Middle frontal gyrus (tissue), 1 donor: ENCODE measurements at regions not wholly inside any gene's neighbourhood (a gene's known extent, or its start where the extent isn't known, plus 50 kb on each side); places are given as distances from the start of the nearest gene placed in this dataset.

Experiments used
- DNase-seq: peaks from one replicate; pipeline ENCODE4 v3.0.0-alpha.2; 2015; ENCODE audit warnings: low spot score; ENCODE audit errors: extremely low spot score

- DNase-seq, result no peak
Observed at GRCh38 chr10:85195596-85195995, 867.2 kb downstream of the CCSER2 start.

DNA sequence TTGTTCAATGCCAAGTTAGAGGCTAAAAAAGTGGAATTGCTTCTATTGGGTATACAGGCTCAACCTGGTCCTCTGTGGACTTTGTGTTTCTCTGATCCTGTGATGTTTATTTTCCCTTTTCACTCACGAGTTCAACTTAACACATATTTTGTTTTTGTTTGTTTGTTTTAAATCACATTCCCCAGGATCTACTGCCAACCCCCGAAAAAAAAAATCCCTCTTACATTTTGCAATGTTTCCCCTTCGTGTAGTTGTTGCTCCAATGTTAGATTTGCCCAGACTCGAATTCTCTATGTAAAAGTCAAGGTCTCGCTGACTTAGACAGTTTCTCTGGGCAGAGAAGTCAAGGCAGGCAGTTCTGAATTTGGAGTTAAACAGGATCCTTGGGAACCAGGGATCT, 876.4 kb downstream of the CCSER2 start:
- no peak for DNase-seq

GRCh38 chr10:85212526-85212925, 884.1 kb downstream of the CCSER2 start:
- DNase-seq, result no peak

GRCh38 chr10:85213493-85213892, 885.1 kb downstream of the CCSER2 start:
- no peak for DNase-seq

DNA sequence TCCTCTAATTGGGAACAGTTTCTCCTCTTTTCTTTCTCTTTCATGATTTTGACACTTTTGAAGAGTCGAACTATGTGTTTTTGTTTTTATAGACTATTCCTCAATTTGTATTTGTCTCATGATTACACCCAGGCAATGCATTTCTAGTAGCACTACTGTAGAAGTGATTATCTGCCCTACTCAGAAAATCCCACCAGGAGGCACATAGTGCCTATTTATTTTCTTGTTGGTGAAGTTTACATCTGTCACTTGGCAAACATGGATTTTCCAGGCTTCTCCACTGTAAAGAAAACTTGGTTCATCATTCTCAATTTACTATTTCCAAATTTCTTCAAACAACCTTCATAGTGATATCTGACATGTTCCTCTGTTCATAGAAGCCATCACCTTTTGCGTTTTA, 893.9 kb downstream of the CCSER2 start:
- no peak for DNase-seq

DNA sequence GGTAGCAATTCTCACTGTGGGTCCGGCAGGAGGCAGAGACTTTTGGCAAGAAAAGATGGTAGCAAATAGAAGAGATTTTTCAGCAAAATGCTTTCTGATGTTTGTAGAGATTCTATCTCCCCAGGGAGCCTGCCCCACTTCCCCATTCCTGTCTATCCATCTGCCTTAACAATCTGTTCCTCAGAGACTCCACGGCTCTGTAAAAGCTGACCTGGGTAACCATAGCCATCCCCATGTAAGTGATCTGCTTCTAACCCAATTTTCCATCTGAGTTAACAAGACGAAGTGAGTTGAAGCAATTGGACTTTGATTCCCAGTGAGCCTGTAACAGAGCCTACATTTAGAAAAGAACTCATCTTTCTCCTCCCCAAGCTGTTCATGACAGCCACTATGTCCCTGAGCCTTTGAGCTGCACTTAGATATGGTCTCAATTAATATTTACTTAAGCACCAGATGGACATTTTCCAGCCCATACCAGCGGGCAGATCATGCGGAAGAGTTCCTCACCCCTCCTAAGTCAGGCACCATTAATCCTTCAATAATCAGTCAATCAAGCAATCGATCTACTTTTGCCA, 896.1 kb downstream of the CCSER2 start:
- DNase-seq, result no peak

- no peak for DNase-seq
Observed at GRCh38 chr10:85225311-85225710, 896.9 kb downstream of the CCSER2 start.

DNA sequence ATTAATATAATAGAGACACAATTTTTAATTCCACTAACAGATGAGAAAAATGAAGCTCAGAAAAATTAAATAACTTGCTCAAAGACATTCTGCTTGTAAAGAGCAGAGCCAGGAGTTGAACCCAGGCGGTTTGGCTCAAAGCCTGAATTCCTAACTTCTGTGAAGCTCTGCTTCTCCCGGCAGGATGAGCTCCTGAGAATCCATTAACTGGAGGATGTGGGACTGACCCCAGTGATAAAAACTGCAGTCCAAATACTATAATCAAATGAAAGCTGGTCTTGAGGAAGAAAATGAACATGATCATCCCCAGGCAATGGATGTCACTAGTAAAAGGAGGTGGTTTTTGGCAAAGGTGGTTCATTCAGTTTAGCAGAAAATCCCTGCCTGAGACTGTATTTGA, 898.2 kb downstream of the CCSER2 start:
- no peak for DNase-seq

DNA sequence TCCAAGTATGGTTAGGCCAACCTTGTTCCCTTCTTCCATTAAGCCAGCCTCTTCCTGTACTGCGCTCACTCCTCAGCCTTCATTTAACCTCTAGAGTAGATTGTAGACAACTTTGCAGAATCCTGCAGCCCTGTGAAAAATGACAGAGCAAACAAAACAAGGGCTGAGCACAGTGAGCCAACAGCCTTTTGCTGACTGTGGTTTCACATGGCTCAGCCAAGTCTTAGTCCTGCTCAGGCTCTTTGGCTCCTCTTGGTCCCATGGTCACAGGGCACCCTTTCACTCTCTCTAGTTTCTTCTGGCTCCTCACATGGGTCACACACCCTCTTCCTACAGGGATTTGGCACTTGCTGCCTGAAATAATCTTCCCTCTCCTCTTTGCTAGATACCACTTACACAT, 900.3 kb downstream of the CCSER2 start:
- DNase-seq, result no peak

- DNase-seq, result no peak
Observed at GRCh38 chr10:85231534-85232270, 903.3 kb downstream of the CCSER2 start.

DNA sequence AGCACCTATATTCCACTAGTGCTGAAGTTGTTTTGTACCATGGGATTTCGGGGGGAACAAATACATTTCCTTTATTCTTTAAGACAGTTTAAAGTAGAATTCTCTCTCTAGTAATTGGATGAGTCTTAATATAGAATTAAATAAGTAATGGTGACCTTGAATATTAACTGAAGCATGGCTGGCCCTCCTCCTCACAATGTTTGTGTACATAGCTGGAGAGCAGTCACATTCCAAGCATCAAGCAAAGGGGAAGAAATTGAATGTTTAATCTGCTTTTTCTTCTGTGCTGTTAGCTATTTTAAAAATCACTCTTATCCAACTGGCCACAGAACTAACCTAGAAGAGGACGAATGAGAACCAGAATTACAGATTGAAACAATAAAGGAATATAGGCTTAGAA, 906.9 kb downstream of the CCSER2 start:
- DNase-seq, result no peak

DNA sequence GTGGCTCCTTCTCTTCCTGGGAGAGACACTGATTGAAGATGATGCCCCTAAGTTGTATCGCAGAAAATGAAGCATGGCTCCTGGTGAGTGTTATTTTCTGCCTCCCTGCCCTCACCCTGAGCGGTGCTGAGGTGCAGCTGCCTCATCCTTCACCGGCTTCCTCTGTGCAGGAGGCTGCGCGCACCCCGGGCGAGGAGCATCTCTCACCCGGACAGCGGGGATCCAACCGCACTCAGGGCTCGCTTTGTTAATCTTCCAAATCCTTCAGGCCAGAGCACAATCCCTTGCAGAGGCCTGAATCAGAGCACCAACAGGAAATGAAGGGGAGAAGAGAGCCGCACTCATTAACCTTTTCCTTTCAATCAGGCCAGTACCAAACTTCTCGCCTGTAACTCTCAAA, 910.3 kb downstream of the CCSER2 start:
- no peak for DNase-seq

- DNase-seq, result no peak
Observed at GRCh38 chr10:85250304-85250703, 921.9 kb downstream of the CCSER2 start.

GRCh38 chr10:85256481-85256880, 928.1 kb downstream of the CCSER2 start:
- no peak for DNase-seq

DNA sequence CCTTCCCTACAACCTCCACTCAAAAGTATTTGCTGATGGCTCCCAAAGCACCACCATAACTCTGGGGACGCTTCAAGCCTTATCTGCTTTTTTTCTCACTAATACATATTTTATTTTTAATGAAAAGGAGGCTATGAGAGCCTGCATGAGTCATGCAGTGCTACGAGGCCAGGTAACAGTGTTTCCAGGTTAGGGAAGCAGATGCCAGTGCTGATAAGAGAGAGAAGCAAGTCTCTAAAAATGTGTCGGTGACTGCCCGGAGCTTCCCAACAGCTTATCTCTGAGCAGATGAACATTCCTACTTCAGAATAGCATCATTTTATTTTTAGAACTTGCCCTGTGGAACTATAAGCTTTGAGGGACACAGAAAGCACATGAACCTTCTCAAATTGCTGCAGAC, 931.5 kb downstream of the CCSER2 start:
- DNase-seq, result no peak

DNA sequence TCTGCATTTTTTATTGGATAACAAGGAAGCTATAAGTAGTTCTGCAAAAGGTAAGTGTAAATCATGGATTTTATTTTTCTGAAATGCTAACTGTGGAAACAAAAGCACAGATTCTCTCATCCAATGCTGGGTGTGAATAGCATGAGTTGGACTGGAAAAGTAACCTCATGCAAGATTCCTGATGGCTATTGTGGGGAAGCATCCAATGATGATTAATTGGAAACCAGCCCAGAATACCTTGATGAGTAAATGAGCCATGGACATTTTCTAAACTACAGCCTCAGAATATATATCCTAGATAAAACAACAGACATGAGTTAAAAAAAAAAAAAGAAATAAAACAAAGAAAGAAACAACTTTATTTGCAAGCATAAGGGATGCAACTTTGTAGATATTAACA, 934.6 kb downstream of the CCSER2 start:
- no peak for DNase-seq

DNA sequence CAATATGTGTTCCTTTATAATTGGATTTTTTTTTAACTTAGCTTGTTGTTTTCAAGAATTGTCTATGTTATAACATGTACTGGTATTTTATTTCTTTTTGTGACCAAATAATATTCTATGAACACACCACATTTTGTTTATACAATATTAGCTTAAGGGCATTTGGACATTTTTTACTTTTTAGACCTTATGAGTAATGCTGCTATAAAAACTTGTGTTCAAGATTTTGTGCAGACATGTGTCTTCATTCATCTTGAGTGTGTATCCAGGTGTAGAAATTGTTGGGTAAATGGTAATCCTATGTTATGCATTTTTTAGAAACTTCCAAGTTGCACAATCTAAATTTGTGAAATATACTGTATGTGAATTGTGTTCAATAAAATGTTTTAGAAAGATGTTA, 936.7 kb downstream of the CCSER2 start:
- no peak for DNase-seq

DNA sequence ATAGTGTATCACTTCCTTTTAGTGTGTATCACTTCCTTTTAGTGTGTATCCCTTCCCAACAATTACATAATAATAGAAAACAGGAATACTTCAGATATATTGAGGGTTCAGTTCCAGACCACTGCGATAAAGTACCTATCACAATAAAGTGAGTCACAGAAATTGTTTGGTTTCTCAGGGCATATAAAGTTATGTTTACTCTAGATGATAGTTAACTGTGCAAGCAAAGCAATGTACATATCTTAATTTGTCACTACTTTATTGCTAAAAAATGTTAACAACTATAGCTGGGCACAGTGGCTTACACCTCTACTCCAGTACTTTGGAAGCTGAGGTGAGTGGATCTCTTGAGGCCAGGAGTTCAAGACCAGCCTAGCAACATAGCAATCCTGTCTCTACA, 938.4 kb downstream of the CCSER2 start:
- no peak for DNase-seq

DNA sequence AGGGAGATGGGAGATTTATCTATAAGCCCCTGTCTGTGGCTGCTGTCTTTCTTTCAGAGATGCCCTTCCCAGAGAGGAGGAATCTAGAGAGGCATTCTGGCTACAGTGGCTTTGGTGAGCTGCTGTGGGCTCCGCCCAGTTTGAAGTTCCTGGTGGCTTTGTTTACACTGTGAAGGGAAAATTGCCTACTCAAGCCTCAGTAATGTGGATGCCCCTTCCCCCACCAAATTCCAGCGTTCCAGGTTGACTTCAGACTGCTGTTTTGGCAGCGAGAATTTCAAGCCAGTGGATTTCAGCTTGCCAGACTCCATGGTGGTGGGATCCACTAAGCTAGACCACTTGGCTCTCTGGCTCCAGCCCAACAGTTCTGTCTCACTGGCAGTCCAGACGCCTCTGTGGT, 951.6 kb downstream of the CCSER2 start:
- DNase-seq, result no peak

GRCh38 chr10:85284778-85285770, 956.7 kb downstream of the CCSER2 start:
- no peak for DNase-seq

DNA sequence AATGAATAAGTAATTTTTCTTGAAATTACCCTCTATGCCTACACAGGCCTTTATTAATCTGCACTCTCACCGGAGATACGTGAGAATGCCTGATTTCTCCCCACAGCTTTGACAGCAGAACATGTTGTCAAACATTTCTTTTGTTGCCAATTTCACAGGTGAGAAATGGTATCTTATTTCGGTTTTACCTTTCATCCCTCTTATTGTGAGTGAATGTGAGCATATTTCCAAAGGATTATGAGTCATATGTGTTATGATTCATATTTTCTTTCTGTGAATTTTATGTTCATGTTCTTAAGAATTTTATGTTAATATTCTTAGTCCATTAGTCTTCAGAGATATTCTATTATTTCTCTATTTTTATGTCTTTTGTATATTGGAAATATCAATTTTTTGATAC, 965.1 kb downstream of the CCSER2 start:
- no peak for DNase-seq
